Fibroblast of gingiva (primary cell): ENCODE measurements at regions not wholly inside any gene's neighbourhood (a gene's known extent, or its start where the extent isn't known, plus 50 kb on each side); places are given as distances from the start of the nearest gene placed in this dataset.
A peak's percentile ranks its signal among the peaks of the same experiment; 100 is the strongest.

Source experiments
- DNase-seq: peaks from one replicate; pipeline ENCODE4 v3.0.0-alpha.2; 2011; ENCODE audit warnings: low read depth

DNA sequence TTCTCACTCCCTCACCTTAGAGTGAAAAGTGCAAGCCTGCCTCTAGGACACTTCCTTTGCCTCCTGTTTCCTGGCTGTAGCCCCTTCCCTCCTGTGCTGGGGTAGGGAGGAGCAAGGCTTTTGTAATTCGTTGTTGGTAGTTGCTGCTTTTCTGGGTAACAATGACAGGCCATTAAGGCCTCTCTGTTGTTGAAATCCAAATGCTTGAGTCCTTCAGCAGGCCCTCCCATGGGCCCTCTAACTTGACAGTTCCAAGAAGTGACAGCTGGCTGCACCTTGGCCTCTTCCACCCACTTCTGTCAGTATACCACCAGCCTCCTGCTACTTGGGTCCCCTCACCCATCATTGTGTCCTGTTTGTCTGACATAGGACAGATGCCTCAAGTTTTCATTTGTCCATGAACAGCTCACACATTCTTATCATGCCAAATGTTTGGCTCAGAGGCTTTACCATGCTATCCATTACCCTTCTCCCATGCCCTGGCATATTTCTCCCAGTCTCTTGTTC lies 103.7 kb upstream of the PDE3A start:
- peak; percentile 6 for DNase-seq

DNA sequence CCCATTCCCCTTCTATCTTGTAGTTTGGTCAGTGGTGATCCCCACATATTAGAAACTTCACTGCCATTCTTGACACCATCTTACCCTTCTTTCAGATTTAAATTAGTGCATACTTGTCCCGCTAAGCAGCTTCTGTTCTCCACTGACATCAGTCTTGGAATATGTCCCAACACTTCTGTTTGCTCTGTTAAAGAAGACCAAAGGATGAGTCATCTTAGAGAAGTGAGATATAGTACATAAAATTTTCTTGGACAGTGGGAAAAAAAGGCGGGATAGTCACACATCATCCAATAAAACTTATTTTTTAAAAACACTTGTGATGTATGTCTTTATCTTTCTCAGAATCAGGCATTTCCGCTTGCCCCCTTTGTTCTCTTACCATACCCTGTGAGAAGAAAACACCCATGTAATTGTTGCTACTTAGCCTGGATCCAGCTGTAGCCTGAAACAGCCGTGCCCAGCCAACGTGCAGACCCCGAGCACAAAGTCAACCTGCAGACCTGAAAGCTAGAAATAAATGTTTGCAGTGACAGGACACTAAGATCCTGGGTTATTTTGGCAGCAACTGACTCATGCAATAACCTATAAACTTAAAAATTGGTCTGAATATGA lies 100.1 kb upstream of the PDE3A start:
- DNase-seq = no peak

DNA sequence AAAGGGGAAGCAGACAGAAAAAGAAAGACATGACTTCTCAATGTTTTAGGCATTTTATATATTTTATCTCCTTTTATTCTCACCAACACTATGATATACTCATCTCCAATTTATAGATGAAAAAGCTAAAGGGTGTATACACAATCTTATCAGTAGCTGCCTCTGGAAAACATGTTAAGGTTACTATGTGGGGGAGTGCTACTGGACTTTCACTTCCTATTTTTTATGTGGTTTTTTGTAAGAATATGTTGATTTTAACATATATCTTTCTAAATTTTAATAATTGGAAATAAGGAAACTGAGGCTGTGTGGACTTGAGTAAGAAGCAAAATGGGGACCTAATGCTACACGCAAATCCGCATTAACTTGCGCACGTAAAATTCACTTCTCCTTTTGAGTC lies 99.6 kb upstream of the PDE3A start:
- no peak for DNase-seq

DNA sequence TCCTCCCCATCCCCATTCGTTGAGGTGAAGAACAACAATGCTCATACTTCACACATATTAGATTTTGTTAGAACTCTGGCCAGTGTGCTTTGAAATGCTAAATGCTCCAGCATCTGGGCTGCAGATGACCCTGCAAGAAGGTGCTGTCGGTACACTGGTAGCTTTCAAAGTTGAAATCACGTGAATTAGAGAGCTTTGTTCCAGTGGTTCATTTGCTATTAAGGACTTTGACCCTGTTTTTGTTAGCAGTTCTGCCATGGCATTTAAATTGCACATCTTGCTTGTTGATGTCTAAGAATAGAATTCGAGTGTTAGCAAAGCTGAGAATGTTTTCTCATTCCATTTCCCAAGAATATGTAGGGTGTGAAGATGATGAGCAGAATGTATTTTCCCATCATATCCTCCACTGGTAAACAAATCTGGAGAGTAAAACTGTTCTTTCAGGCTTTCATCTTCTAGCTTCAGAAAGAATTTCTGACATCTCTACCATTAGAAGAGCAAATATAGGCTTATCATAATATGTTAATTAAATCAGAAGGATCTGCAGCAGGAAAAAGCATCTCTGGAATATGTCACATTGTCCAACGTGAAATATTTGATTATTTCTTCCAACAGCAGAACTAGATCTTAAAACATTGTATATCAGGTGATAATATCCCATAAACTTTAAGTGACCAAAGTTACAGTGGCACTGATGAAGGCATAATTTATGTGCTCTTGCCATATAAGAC lies 98.8 kb upstream of the PDE3A start:
- no peak for DNase-seq

DNA sequence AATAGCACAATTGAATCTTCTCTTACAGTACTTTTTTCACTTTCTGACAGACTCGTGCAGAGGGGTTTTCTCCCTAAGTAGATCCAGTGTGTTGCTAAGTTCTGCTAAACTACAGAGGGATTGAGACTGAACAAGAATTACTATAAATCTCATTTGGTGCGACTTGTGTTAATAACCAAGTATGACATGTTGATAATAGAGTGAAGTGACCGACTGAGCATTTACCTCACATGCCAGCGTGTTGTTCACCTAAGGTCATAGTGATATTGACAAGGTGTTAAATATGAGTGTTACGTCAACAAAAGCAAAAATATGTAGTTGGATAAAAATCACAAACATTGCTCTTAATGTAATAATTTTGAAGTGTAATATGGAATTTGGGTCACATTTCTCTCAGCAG lies 97.8 kb upstream of the PDE3A start:
- no peak for DNase-seq

DNA sequence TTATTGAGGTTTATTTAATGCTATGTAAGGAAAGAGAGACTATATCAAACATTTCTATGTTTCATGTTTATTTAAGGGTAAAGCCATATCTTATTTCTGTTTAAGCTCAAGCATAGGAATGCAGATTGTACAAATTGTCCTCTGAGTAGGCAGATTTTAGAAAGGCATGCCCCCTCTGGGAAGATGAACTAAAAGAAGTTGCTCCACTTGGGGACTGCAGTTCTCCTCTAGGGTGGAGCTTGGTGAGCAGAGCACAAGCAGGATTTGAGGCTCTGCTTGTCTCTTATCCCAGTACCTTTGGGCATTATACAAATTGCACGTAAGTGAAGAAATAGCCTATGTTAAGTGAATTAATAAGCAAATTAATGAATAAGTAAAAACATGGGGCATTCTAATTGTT lies 96.2 kb upstream of the PDE3A start:
- peak; percentile 46 for DNase-seq

DNA sequence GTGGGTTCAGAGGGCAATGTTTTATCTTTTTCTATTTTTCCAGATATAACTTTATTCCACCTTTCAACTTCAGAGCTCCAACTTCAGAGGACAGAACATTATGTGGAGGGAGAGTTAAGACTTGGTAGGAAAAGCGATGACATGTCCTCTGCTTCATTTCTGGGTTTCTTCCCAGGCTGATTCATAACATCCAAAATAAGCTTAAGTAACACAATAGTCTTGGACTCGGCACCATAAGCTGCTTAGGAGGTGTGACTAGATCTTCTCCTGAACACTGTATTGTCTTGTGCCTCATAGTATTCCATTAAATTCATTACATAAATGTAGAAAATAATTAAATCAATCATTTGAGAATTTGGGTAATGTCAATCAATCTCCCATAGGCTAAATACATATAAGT lies 95.5 kb upstream of the PDE3A start:
- DNase-seq = peak; percentile 51

DNA sequence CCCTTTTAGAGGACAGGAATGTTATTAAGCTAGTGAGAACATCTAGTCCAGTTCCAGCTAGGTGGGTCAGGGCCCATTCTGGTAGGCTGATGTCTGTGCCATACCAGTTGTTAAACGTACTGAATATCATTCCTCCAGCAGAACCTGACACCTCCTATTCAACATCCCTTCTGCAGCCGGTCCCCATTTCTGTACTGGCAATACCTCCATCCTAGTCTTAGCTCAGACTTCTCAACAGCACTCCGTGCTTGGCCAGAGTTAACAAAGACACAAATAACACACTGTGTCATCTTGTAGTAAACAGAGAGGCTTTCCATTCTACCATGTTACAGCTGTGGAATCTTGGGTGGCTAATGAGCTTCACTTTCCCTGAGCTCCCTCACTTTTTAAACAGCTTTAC lies 94.3 kb upstream of the PDE3A start:
- no peak for DNase-seq

DNA sequence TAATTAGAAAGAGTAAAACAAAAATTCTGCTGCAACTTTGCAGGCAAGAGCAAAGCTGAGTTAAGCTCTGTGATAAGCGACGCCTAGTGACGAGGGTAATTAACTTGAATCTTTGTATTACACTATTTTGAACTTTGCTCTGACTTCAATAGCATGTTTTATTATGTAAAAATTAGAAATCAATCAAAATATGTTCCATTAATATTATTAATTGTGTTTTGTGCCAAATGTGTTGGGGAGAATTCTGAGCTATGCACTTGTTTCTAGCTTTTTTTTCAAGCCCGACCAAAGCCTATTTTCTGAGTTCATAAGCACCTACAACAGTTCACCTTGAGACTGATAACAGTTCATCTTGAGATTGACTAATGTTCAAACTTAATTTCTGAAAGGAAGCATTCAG lies 90.1 kb upstream of the PDE3A start:
- no peak for DNase-seq

DNA sequence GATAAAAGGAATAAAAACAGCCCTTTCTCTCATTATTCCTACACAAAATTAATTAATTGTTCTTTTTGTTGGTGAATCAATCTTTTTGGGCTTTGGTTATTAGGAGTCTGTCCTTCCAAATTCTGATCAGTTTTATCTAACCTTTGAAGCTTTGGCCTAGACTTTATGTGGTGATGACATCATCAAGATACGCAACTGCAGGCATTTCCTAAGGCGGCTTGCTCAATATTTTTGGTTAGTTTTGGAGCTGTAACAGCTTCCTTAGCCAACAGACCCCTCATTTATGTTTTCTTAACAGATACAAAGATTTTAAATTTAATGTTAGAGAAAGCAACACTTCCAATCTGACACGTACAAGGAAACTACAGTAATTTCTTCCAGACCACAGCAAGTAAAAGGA lies 87.8 kb upstream of the PDE3A start:
- DNase-seq = no peak

DNA sequence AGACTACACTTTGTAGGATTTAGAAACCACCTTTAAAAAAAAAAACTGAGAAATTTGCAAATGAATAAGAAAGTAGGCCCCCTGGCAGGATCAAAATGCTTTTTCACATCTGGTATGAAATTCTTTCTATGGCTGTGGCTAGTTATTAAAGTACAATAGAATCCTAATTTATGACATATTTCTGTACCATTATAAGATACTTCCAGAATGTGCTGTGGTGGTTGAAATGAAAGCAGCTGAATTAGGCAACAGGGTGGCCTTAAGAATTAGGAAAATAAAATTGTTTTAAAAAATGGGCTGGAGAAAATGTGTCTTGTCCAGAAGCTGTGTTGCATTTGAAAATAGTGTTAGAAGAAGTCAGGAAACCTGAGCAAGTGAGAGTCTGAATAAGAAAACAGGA lies 85.9 kb upstream of the PDE3A start:
- peak; percentile 27 for DNase-seq

DNA sequence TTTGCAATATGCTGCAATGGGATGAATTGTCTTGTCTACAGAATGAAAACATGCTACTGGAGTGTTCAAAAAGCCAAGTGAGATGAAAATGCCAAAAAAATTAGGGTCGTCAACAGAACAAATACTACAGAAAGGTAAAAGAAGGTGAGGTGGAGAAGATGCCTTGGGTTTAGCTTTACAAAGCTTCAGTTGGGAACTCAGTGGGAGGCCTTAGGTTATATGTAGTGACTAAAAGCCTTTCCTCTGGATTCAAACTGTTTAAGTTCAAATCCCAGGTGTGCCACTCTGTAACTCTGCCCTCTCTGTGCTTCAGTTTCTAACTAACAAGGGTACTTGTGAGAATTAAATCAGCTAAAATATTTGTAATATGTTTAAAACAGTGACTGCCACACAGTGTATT lies 84.9 kb upstream of the PDE3A start:
- DNase-seq = no peak

DNA sequence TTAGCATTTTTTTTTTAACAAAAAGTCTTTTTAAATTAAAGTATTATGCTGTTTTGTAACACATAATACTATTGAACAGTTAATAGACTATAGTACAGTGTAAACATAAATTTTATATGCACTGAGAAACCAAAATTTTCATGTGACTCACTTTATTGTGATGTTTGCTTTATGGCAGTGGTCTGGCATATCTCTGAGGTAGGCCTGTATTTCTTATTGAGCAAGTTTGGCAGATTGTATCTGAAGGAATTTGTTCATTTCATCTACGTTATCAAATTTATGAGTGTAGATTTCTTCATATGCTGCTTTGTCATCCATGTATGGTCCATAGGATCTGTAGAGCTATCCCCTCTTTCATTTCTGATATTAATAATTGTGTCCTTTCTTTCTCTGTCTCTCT lies 78.8 kb upstream of the PDE3A start:
- no peak for DNase-seq

DNA sequence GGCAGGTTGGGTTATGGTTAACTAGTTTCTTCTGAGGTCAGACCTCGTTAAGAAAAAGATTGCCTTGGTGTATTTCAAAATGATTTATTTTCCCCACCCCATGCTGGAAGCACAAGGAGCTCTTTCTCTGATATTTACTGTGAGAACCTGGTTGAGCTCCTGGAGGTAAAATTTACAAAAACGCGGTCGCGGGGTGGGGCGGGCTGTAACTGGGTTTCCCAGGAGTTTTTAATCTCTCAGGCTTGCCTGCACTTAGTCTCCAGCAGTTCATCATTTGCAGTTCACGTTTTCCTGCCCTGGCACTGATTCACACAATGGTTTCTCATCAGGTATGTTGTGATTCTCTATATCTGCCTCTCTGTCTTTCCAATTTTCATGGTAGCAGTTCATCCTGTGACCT lies 67.9 kb upstream of the PDE3A start:
- DNase-seq = no peak

DNA sequence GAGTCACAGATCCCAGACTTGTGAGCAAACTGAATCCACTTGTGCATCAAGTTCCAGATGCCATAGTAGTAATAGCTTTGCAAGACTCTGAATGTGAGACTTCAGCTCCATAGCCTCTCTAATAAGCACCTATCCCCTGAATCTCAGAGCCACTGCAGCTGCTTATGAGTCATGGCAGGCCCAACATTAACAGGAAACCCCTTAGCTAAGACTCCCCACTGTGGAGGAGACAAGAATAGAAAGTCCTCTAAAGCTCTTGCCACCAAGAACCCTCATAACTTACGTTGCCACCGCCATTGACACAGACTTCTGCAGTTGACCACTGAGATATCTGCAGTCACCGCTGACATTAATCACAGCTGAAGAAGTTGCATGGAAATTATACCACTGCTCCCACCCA lies 62.9 kb upstream of the PDE3A start:
- no peak for DNase-seq

DNA sequence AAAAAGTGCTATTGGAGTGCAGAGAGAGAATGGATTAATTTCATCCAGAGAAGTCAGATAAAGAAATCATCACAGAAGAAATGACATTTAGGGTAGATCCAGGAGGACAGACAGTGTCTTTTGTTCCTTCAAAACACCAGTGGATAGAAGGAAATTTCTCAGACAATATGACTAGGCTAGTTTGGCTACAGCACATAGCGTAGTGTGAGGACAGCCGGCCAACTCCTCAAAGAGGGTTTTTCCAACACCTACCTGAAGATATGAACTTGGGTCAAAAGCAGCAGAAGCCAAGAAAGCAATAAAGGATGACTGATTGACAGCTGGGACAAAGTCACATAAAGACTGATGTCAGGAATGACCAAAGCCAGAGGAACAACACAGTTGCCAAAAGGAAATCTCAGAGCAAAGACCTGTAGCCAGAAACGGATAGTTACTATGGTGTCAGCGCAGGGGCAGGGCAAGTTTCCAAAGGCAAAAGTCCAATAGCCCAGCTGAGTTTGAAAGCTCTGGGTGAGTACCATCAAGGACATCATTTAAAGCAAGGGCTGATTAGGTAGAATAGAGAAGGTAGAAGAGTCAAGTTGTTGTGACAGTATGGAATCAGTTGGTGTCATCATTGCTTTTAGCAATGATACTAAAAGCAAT lies 58.7 kb upstream of the PDE3A start:
- no peak for DNase-seq

DNA sequence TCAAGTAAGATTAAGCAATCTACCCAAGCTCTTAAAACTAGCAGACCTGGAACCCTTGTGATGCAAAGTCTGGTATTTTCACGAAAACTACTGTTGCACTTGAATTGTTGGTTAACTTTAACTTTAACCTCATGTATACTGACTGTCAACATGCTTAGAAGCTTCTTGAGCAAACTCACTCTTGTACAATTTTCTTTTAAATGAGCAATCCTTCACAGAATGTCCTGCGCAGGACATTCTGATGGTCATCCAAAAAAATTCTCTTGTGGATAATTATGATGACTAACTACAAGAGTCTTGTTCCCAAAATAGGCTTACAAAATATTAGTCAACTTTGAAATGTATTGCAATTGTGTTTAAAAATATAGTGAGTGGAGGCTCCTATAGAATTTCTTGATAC lies 54.0 kb upstream of the PDE3A start:
- DNase-seq = peak; percentile 85

DNA sequence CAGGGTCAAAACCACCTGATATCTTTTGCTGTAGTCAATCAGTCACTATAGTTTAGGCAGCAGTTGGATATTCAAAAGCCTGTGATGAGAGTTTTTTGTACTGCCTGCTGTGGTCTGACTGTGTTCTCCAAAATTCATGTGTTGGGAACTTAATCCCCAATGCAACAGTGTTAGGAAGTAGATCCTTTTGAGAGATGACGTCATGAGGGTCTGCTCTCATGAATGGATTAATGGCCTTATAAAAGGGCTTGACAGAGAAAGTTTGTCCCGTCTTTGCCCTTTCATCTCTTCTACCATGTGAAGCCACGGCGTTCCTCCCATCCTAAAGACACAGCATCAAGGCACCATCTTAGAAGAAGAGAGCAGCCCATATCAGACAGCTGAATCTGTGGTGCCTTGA lies 50.8 kb upstream of the PDE3A start:
- DNase-seq = no peak
